Mesenchymal stem cell (in vitro differentiated cells and primary cell): ENCODE measurements at regions not wholly inside any gene's neighbourhood (a gene's known extent, or its start where the extent isn't known, plus 50 kb on each side); places are given as distances from the start of the nearest gene placed in this dataset.

Source experiments
- DNase-seq: peaks from one replicate; pipeline ENCODE4 v3.0.0-alpha.2; 2013
- H2AFZ ChIP-seq: one replicate; pipeline ENCODE4 v1.6.1; 2013; ENCODE audit warnings: low read depth, mild to moderate bottlenecking, control low read depth, inconsistent platforms, low read length, moderate library complexity
- H2AK5ac ChIP-seq: 2 replicates; pipeline ENCODE4 v1.6.1; 2013; ENCODE audit warnings: low read length, moderate library complexity, mild to moderate bottlenecking, inconsistent platforms; ENCODE audit not compliant: severe bottlenecking
- H2BK120ac ChIP-seq: one replicate; pipeline ENCODE4 v1.6.1; 2013; ENCODE audit warnings: low read depth, mild to moderate bottlenecking, inconsistent platforms, low read length, moderate library complexity
- H2BK12ac ChIP-seq, 2 experiments: one replicate each; pipeline ENCODE4 v1.6.1; 2013; ENCODE audit warnings: inconsistent platforms in 2 of 2, low read length in 2 of 2, mild to moderate bottlenecking in 2 of 2, moderate library complexity in 2 of 2, control low read depth in 1 of 2
- H2BK15ac ChIP-seq: one replicate; pipeline ENCODE4 v1.6.1; 2013; ENCODE audit warnings: mild to moderate bottlenecking, low read depth, inconsistent platforms; ENCODE audit not compliant: poor library complexity, severe bottlenecking
- H2BK5ac ChIP-seq: 2 replicates; pipeline ENCODE4 v1.6.1; 2013; ENCODE audit warnings: low read depth, mild to moderate bottlenecking, low read length, control low read depth, inconsistent platforms; ENCODE audit not compliant: poor library complexity, severe bottlenecking
- H3K14ac ChIP-seq, 2 experiments: one replicate each; pipeline ENCODE4 v1.6.1; 2013; ENCODE audit warnings: inconsistent platforms in 2 of 2, low read length in 2 of 2, control low read depth in 1 of 2, mild to moderate bottlenecking in 1 of 2, moderate library complexity in 1 of 2
- H3K18ac ChIP-seq, 2 experiments: one replicate each; pipeline ENCODE4 v1.6.1; 2013; ENCODE audit warnings: inconsistent platforms in 2 of 2, low read length in 2 of 2, control low read depth in 1 of 2, low read depth in 1 of 2, mild to moderate bottlenecking in 1 of 2
- H3K23ac ChIP-seq, 2 experiments: one replicate each; pipeline ENCODE4 v1.6.1; 2013; ENCODE audit warnings: inconsistent platforms in 2 of 2, low read length in 2 of 2, mild to moderate bottlenecking in 2 of 2, moderate library complexity in 2 of 2, control low read depth in 1 of 2
- H3K27ac ChIP-seq: 2 replicates; pipeline ENCODE4 v1.5.1; 2013; ENCODE audit warnings: mild to moderate bottlenecking, moderate library complexity, low read length, control low read depth, inconsistent platforms; ENCODE audit not compliant: poor library complexity, severe bottlenecking
- H3K27me3 ChIP-seq, 2 experiments: 2 replicates each; pipeline versions ENCODE4 v1.6.1 to v1.7.0; 2013; ENCODE audit warnings: low read length in 2 of 2, mild to moderate bottlenecking in 2 of 2, moderate library complexity in 2 of 2, control low read depth in 1 of 2, inconsistent platforms in 1 of 2; ENCODE audit not compliant: control insufficient read depth in 1 of 2, insufficient read depth in 1 of 2
- H3K36me3 ChIP-seq, 2 experiments: 2 replicates each; pipeline versions ENCODE4 v1.6.1 to v1.7.0; 2013; ENCODE audit warnings: low read length in 2 of 2, control low read depth in 1 of 2, inconsistent platforms in 1 of 2, low read depth in 1 of 2, mild to moderate bottlenecking in 1 of 2; ENCODE audit not compliant: insufficient read depth in 2 of 2, control insufficient read depth in 1 of 2
- H3K4ac ChIP-seq, 2 experiments: one replicate each; pipeline ENCODE4 v1.6.1; 2013; ENCODE audit warnings: inconsistent platforms in 2 of 2, low read length in 2 of 2, mild to moderate bottlenecking in 2 of 2, moderate library complexity in 2 of 2, control low read depth in 1 of 2, low read depth in 1 of 2
- H3K4me1 ChIP-seq: 2 replicates; pipeline ENCODE4 v1.6.1; 2013; ENCODE audit warnings: low read depth, low read length, control low read depth; ENCODE audit not compliant: control insufficient read depth, insufficient read depth
- H3K4me2 ChIP-seq: 2 replicates; pipeline ENCODE4 v1.6.1; 2013; ENCODE audit warnings: low read length, mild to moderate bottlenecking, inconsistent platforms; ENCODE audit not compliant: poor library complexity, severe bottlenecking
- H3K4me3 ChIP-seq, 2 experiments: 2 replicates each; pipeline versions ENCODE4 v1.5.1 to v1.7.0; 2013; ENCODE audit warnings: low read length in 2 of 2, mild to moderate bottlenecking in 2 of 2, control low read depth in 1 of 2, low read depth in 1 of 2; ENCODE audit not compliant: insufficient read depth in 1 of 2
- H3K79me1 ChIP-seq: replicated peaks from 2 replicates; pipeline ENCODE4 v1.6.1; 2013; ENCODE audit warnings: mild to moderate bottlenecking, control low read depth, low read length, inconsistent platforms; ENCODE audit not compliant: poor library complexity, severe bottlenecking
- H3K9ac ChIP-seq: 2 replicates; pipeline ENCODE4 v1.7.0; 2013; ENCODE audit warnings: mild to moderate bottlenecking, low read length, moderate library complexity
- H3K9me3 ChIP-seq: 2 replicates; pipeline ENCODE4 v1.7.0; 2013; ENCODE audit warnings: mild to moderate bottlenecking, low read length; ENCODE audit not compliant: control insufficient read depth
- H4K8ac ChIP-seq: one replicate; pipeline ENCODE4 v1.6.1; 2013; ENCODE audit warnings: inconsistent platforms, mild to moderate bottlenecking, low read length, moderate library complexity
- H4K91ac ChIP-seq: one replicate; pipeline ENCODE4 v1.6.1; 2013; ENCODE audit warnings: mild to moderate bottlenecking, low read length, inconsistent platforms
- WGBS: methylation state at CpG from one replicate; pipeline ENCODE4 v1.1.7; 2013; ENCODE audit warnings: mixed read lengths; 5-methylcytosine and 5-hydroxymethylcytosine counted together

- Histone ChIP-seq H2BK5ac (no peak overlapping the region), H3K79me1 (no peaks in the 10 kb centered on the region), H3K27me3 (no peaks in the 10 kb centered on the region), H2BK120ac (no peak overlapping the region), H3K14ac (no peak overlapping the region), H4K8ac (no peak overlapping the region), H3K23ac (no peak overlapping the region), H2BK15ac (no peak overlapping the region), H3K4me3 (no peak overlapping the region), H3K4ac (no peak overlapping the region), H3K9ac (no peak overlapping the region), H3K4me1 (no peaks in the 10 kb centered on the region), H2BK12ac (no peak overlapping the region), H3K36me3 (peaks cover 0 to 3% of the 10 kb centered on the region in 2 experiments), H3K4me2 (no peak overlapping the region), H3K27ac (no peak overlapping the region), H4K91ac (no peak overlapping the region), H2AK5ac (no peak overlapping the region), H3K18ac (no peak overlapping the region), H2AFZ (no peak overlapping the region), H3K9me3 (no peaks in the 10 kb centered on the region)
- WGBS: 93% methylated on average over 2 of the region's 3 CpGs
- DNase-seq: no peak
These were observed 292.8 kb upstream of the RIOK2 start for GRCh38 chr5:97475847-97476246.

DNA sequence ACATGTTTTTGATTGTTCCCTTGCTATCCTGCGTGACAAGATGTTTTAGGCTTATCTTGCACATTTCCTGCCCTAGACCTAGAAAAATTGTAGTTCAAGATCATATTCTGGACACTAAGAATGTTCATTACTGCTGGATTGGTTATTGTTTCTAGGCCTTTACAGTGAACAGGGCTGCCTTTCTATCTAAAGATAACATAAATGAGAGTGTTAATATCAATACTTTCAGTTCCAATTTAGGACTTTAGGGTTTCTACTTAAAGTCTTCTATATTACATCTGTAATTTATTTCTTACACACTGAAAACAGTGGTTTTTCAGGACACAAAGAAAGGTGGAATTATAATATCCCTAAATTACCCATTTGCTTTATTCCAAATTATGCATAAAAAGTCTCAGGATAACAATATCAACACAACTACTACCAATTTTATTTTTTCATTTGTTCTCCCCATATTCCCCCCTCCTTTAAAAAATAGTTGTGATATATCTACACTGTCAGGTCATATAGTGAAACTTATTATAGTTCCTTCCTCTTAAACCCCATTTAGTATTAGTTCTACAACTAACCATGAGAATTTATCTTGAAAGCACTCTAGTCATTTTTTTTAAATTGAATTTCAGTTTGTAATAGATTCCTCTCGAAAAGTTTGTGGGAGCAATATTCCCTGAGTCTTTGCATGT lies 293.9 kb upstream of the RIOK2 start:
- H3K4ac ChIP-seq: no peak overlapping the region
- H3K4me3 ChIP-seq: no peak overlapping the region
- H3K4me2 ChIP-seq: no peak overlapping the region
- H2BK5ac ChIP-seq: no peak overlapping the region
- H3K4me1 ChIP-seq: no peaks in the 10 kb centered on the region
- H3K23ac ChIP-seq: no peak overlapping the region
- no peak overlapping the region for H2AFZ ChIP-seq
- H3K18ac ChIP-seq: no peak overlapping the region
- no peak overlapping the region for H2AK5ac ChIP-seq
- no peak overlapping the region for H3K14ac ChIP-seq
- no peak overlapping the region for H4K91ac ChIP-seq
- WGBS: no CpG with 5 or more reads among the region's 2 CpGs
- no peak overlapping the region for H4K8ac ChIP-seq
- no peaks in the 10 kb centered on the region for H3K9me3 ChIP-seq
- H3K9ac ChIP-seq: no peak overlapping the region
- no peak overlapping the region for H3K27ac ChIP-seq
- peaks cover 0 to 3% of the 10 kb centered on the region in 2 experiments for H3K36me3 ChIP-seq
- no peaks in the 10 kb centered on the region for H3K27me3 ChIP-seq
- no peak overlapping the region for H2BK120ac ChIP-seq
- H2BK15ac ChIP-seq: no peak overlapping the region
- H2BK12ac ChIP-seq: no peak overlapping the region
- no peaks in the 10 kb centered on the region for H3K79me1 ChIP-seq
- DNase-seq: no peak

DNA sequence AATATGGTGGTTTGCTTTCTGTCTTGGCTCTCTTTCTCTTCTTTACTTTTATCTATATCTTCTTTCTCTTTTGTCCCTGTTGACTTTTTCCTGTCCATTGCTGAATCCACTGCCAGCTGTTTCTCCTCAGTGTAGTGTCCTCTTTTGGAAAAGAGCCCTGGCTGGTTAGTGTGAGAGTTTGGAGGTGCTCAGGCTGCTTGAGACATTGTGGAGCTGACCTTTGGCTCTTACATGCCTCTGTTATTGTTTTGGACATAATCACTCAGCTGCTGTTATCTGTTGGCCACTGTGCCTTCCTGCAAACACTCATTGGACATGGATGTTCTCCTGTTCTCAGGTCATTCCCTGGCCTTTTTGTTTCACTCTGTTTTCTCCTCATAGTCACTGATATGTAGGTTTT lies 295.4 kb upstream of the RIOK2 start:
- Histone ChIP-seq H4K8ac (no peak overlapping the region), H2BK12ac (no peak overlapping the region), H2AFZ (no peak overlapping the region), H3K23ac (no peak overlapping the region), H3K36me3 (no peaks in the 10 kb centered on the region), H3K4me1 (no peaks in the 10 kb centered on the region), H3K4ac (no peak overlapping the region), H3K27me3 (no peaks in the 10 kb centered on the region), H2BK120ac (no peak overlapping the region), H3K9me3 (no peaks in the 10 kb centered on the region), H3K14ac (no peak overlapping the region), H3K79me1 (no peaks in the 10 kb centered on the region), H2BK5ac (no peak overlapping the region), H3K27ac (no peak overlapping the region), H2AK5ac (no peak overlapping the region), H3K4me3 (no peak overlapping the region), H2BK15ac (no peak overlapping the region), H3K9ac (no peak overlapping the region), H3K18ac (no peak overlapping the region), H3K4me2 (no peak overlapping the region), H4K91ac (no peak overlapping the region)
- peak; percentile 4 for DNase-seq

DNA sequence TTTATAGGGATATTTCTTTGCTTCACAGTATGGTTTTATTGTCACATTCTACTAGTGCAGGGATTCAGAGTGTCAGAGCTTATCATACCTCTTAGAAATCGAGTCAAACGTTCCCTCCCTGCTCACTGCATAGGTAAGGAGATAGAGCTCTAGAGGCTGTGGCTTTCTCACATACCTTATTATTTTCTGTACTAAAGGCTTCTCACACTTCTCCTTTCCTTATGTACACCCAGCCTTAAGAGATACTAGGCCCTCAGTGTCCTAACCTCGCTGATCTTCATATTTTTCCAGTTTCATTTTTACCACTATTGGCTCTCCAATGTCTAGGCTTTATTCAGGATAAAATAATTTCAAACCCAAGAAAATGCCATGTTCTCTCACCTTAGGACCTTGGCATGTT lies 297.3 kb upstream of the RIOK2 start:
- no peaks in the 10 kb centered on the region for H3K9me3 ChIP-seq
- H2BK120ac ChIP-seq: no peak overlapping the region
- no peak overlapping the region for H3K4me3 ChIP-seq
- no peak overlapping the region for H2BK5ac ChIP-seq
- no peak overlapping the region for H3K18ac ChIP-seq
- H3K36me3 ChIP-seq: no peaks in the 10 kb centered on the region
- H3K14ac ChIP-seq: no peak overlapping the region
- H3K79me1 ChIP-seq: no peaks in the 10 kb centered on the region
- H3K4me2 ChIP-seq: no peak overlapping the region
- no peak overlapping the region for H3K9ac ChIP-seq
- H3K4ac ChIP-seq: no peak overlapping the region
- H3K4me1 ChIP-seq: no peaks in the 10 kb centered on the region
- no peak overlapping the region for H3K23ac ChIP-seq
- no peak for DNase-seq
- H3K27ac ChIP-seq: no peak overlapping the region
- no peak overlapping the region for H2BK15ac ChIP-seq
- no peak overlapping the region for H4K8ac ChIP-seq
- H2BK12ac ChIP-seq: no peak overlapping the region
- no peaks in the 10 kb centered on the region for H3K27me3 ChIP-seq
- H2AK5ac ChIP-seq: no peak overlapping the region
- H4K91ac ChIP-seq: no peak overlapping the region
- WGBS: 81% methylated on average over 3 of the region's 3 CpGs
- H2AFZ ChIP-seq: no peak overlapping the region
